T follicular helper cell (primary cell): ENCODE measurements at regions not wholly inside any gene's neighbourhood (a gene's known extent, or its start where the extent isn't known, plus 50 kb on each side); places are given as distances from the start of the nearest gene placed in this dataset.
"Not testable (repeated sequence)": the region's sequence is repeated elsewhere in the genome, so short reads cannot be mapped to it uniquely, and the experiment has no call there.

Source experiments
- DNase-seq: peaks from one replicate; pipeline ENCODE4 v3.0.0-alpha.2; 2020; ENCODE audit warnings: low read depth

GRCh38 chr4:14916554-14917297 is 85.6 kb upstream of the CPEB2 start:
- no peak for DNase-seq

GRCh38 chr4:14917298-14917633 is 85.0 kb upstream of the CPEB2 start:
- no peak for DNase-seq

- no peak for DNase-seq
These were observed 83.9 kb upstream of the CPEB2 start for GRCh38 chr4:14918336-14918735.

GRCh38 chr4:14919785-14920184 is 82.5 kb upstream of the CPEB2 start:
- no peak for DNase-seq

- DNase-seq, result no peak
These were observed 82.0 kb upstream of the CPEB2 start for GRCh38 chr4:14920237-14920636.

GRCh38 chr4:14920759-14921320 is 81.4 kb upstream of the CPEB2 start:
- DNase-seq, result no peak

- DNase-seq, result not testable (repeated sequence)
These were observed 80.5 kb upstream of the CPEB2 start for GRCh38 chr4:14921781-14922180.

GRCh38 chr4:14924076-14924811 is 78.0 kb upstream of the CPEB2 start:
- DNase-seq, result no peak

- no peak for DNase-seq
These were observed 77.4 kb upstream of the CPEB2 start for GRCh38 chr4:14924812-14925344.

- DNase-seq, result no peak
These were observed 76.8 kb upstream of the CPEB2 start for GRCh38 chr4:14925471-14925870.

GRCh38 chr4:14926368-14926767 is 75.9 kb upstream of the CPEB2 start:
- no peak for DNase-seq

GRCh38 chr4:14928035-14928434 is 74.2 kb upstream of the CPEB2 start:
- DNase-seq, result no peak

- no peak for DNase-seq
These were observed 72.6 kb upstream of the CPEB2 start for GRCh38 chr4:14929669-14930068.

- DNase-seq, result no peak
These were observed 67.4 kb upstream of the CPEB2 start for GRCh38 chr4:14934704-14935390.

- no peak for DNase-seq
These were observed 58.5 kb upstream of the CPEB2 start for GRCh38 chr4:14943749-14944148.

- no peak for DNase-seq
These were observed 49.9 kb upstream of the CPEB2 start for GRCh38 chr4:14952352-14952751.
